Esophagus muscularis mucosa (tissue), 4 donors: ENCODE measurements at regions not wholly inside any gene's neighbourhood (a gene's known extent, or its start where the extent isn't known, plus 50 kb on each side); places are given as distances from the start of the nearest gene placed in this dataset.
"Not testable (repeated sequence)": the region's sequence is repeated elsewhere in the genome, so short reads cannot be mapped to it uniquely, and the experiment has no call there.

Source experiments
- DNase-seq: peaks from one replicate; pipeline ENCODE4 v3.0.0-alpha.2; 2017; ENCODE audit errors: extremely low spot score
- H3K27ac ChIP-seq, 4 donors: fragments of 200-600 bp; sonication (generic); replicated peaks in 1 of 4; 1 replicate in 3 of 4; 2 replicates in 1 of 4; pipeline ENCODE4 v1.5.1; 2016 to 2019; ENCODE audit warnings: mild to moderate bottlenecking in 1 of 4
- H3K27me3 ChIP-seq, 4 donors: fragments of 200-600 bp; sonication (generic); one replicate each; pipeline versions ENCODE4 v1.5.1 to v1.6.0; 2016 to 2019
- H3K36me3 ChIP-seq, 4 donors: fragments of 200-600 bp; sonication (generic); one replicate each; pipeline ENCODE4 v1.5.1; 2016 to 2019
- H3K4me1 ChIP-seq, 4 donors: fragments of 200-600 bp; sonication (generic); one replicate each; pipeline ENCODE4 v1.5.1; 2016 to 2019
- H3K4me3 ChIP-seq, 4 donors: fragments of 200-600 bp; sonication (generic); 1 replicate in 2 of 4; 2 replicates in 2 of 4; pipeline ENCODE4 v1.5.1; 2016 to 2019; ENCODE audit warnings: mild to moderate bottlenecking in 4 of 4, moderate library complexity in 1 of 4
- H3K9me3 ChIP-seq, 4 donors: fragments of 200-600 bp; sonication (generic); 1 replicate in 3 of 4; 2 replicates in 1 of 4; pipeline ENCODE4 v1.5.1; 2016 to 2019
- EP300 ChIP-seq: sonication (generic); formaldehyde crosslinking; IDR thresholded peaks from one replicate; pipeline ENCODE4 v1.6.1; 2017; ENCODE audit warnings: antibody characterized with exemption
- POLR2A ChIP-seq: fragments of 450-650 bp; IDR thresholded peaks from one replicate; pipeline ENCODE4 v1.6.1; 2017; ENCODE audit warnings: antibody characterized with exemption, moderate library complexity, mild to moderate bottlenecking, low read depth
- POLR2AphosphoS5 ChIP-seq, 2 donors: sonication (generic); formaldehyde crosslinking; IDR thresholded peaks; one replicate each; pipeline ENCODE4 v1.6.1; 2017; ENCODE audit warnings: antibody characterized with exemption in 2 of 2
- WGBS: methylation state at CpG from one replicate; pipeline ENCODE4 v1.1.5; 2018; 5-methylcytosine and 5-hydroxymethylcytosine counted together
- intact Hi-C: fragments of 100-400 bp; cut with DNase I; formaldehyde crosslinking; loops from one replicate; pipeline ENCODE4 v1.15.1; 2023
- TF ChIP-seq, protein P1 (sequence below), 3 experiments: fragments of 200-600 bp in 2 of 3; fragments of 450-650 bp in 1 of 3; sonication (generic) in 2 of 3; IDR thresholded peaks; one replicate each; pipeline ENCODE4 v1.5.1; 2017 to 2019; ENCODE audit warnings: antibody characterized with exemption in 3 of 3, mild to moderate bottlenecking in 2 of 3, moderate library complexity in 1 of 3

DNA sequence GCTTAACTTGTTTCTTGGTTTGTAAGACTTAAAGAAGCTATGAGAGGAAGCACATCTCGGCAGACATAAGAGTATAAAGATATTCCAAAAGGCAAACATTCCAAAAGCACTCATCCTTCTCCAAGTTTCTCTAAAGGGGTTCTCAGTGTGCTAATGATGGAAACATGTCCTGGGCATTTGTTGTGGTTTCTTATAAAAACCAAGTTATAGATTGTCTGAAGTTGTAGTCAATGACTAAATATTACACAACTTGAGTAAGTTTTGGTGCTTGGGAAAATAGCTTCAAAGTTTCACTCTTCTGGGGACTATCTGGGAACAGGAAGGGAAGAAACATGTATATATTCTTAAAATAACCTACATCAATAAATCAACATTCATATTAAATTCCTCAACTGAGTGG is 128.3 kb upstream of the TBX18 start:
- Histone ChIP-seq H3K9me3 (no peaks in the 10 kb centered on the region), H3K4me1 (no peaks in the 10 kb centered on the region), H3K27me3 (no peaks in the 10 kb centered on the region), H3K27ac (no peak overlapping the region), H3K4me3 (no peak overlapping the region), H3K36me3 (no peaks in the 10 kb centered on the region)
- intact Hi-C loops = no loop called here
- WGBS = 60% methylated on average over 1 of the region's 1 CpG
- TF ChIP-seq EP300 = no peak
- TF ChIP-seq, protein P1, sequence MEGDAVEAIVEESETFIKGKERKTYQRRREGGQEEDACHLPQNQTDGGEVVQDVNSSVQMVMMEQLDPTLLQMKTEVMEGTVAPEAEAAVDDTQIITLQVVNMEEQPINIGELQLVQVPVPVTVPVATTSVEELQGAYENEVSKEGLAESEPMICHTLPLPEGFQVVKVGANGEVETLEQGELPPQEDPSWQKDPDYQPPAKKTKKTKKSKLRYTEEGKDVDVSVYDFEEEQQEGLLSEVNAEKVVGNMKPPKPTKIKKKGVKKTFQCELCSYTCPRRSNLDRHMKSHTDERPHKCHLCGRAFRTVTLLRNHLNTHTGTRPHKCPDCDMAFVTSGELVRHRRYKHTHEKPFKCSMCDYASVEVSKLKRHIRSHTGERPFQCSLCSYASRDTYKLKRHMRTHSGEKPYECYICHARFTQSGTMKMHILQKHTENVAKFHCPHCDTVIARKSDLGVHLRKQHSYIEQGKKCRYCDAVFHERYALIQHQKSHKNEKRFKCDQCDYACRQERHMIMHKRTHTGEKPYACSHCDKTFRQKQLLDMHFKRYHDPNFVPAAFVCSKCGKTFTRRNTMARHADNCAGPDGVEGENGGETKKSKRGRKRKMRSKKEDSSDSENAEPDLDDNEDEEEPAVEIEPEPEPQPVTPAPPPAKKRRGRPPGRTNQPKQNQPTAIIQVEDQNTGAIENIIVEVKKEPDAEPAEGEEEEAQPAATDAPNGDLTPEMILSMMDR (IDR thresholded peaks at IDR 0.05) = no peak
- no peak for DNase-seq

GRCh38 chr6:84882768-84883766 is 118.7 kb upstream of the TBX18 start:
- no peaks in the 10 kb centered on the region for H3K9me3 ChIP-seq
- intact Hi-C loops = no loop called here
- no peaks in the 10 kb centered on the region for H3K36me3 ChIP-seq
- no peaks in the 10 kb centered on the region for H3K4me1 ChIP-seq
- no peak for DNase-seq
- WGBS = 80% methylated on average over 10 of the region's 10 CpGs
- no peak overlapping the region for H3K27ac ChIP-seq
- H3K27me3 ChIP-seq = no peaks in the 10 kb centered on the region
- TF ChIP-seq, protein P1 (IDR thresholded peaks at IDR 0.05) = no peak
- H3K4me3 ChIP-seq = no peak overlapping the region

- H3K4me3 ChIP-seq, H3K36me3 ChIP-seq, H3K9me3 ChIP-seq, intact Hi-C loops, H3K4me1 ChIP-seq, H3K27ac ChIP-seq, H3K27me3 ChIP-seq, DNase-seq: not testable (repeated sequence)
Observed at GRCh38 chr6:84879385-84879784, 115.0 kb upstream of the TBX18 start.

DNA sequence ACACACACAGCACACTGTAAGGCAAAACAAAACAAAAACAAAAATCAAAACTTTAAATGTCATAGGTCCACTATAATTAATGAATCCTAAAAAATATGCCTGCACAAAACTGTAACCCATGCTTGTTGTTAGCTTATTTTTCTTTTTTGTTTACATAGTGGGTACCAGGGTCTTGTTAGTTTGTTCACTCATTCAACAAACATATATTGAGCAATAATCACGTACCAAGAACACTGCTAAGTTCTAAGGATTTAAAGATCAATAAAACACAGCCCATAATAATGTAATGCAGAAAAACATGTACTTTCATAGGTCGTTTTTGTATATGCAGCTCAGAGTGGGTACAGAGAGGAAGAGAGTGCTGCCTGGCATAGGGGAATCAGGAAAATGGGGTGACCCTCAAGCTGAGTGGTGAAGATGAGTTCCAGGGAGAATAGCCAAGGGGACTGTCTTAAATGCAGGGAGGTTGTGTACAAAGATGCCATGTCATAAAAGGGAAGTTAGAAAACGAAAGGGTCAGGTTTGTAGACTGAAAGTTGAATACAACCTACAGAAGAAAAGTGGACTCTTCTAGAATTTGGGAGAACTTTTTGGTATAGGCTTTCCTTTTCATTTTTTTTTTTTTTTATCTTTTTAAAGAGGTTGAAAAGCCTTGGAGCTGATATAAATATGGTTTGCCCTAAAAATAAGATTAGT is 113.3 kb upstream of the TBX18 start:
- intact Hi-C loops = no loop called here
- H3K36me3 ChIP-seq = no peaks in the 10 kb centered on the region
- DNase-seq = no peak
- no peak overlapping the region for H3K4me3 ChIP-seq
- no peaks in the 10 kb centered on the region for H3K4me1 ChIP-seq
- no peaks in the 10 kb centered on the region for H3K27me3 ChIP-seq
- TF ChIP-seq POLR2A (no peak), EP300 (no peak), POLR2AphosphoS5 (IDR thresholded peaks at IDR 0.05) (no peak)
- TF ChIP-seq, protein P1 (IDR thresholded peaks at IDR 0.05) = no peak
- no peaks in the 10 kb centered on the region for H3K9me3 ChIP-seq
- no peak overlapping the region for H3K27ac ChIP-seq
- 65% methylated on average over 3 of the region's 3 CpGs for WGBS

DNA sequence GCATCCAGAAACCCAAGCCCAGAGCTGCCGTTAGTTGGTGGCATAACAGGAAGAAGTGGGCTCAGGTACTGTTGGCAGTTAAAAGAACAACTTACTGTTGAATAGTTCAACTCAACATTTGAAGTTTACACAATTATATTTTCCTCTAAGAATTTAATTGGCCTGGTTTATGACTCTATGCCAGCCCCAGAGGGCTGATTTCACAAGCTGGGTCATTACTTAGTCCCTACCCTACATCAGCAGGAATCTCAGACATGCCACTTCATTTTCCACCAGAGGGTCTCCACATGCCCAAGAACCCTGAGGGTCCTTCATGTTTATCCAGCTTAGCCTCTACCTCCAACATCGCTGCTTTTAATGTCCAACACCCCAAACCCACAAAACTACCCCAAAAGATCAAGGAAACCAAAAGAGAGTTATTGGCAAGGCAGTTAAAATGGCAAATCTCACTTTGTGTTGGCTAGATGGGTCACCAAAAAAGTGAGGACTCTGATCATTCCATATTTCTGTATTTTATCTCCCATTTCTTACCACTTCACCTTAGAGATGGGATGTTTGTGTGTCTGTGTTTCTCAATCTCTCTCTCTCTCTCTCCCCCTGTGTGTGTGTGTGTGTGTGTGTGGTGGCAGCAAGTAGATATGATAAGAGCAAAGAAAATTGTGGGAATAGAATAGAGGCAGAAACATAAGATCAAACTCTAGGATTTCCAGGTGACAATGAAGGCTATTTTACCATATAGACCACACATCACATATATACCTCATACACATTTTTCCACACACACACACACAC is 112.5 kb upstream of the TBX18 start:
- no peaks in the 10 kb centered on the region for H3K27me3 ChIP-seq
- WGBS = 84% methylated on average over 2 of the region's 2 CpGs
- no peak for TF ChIP-seq POLR2A
- no peak for TF ChIP-seq EP300
- TF ChIP-seq, protein P1 (IDR thresholded peaks at IDR 0.05) = no peak
- no peak for TF ChIP-seq POLR2AphosphoS5 (IDR thresholded peaks at IDR 0.05)
- no peak overlapping the region for H3K4me3 ChIP-seq
- H3K9me3 ChIP-seq = no peaks in the 10 kb centered on the region
- no peak overlapping the region for H3K27ac ChIP-seq
- no peaks in the 10 kb centered on the region for H3K4me1 ChIP-seq
- no peaks in the 10 kb centered on the region for H3K36me3 ChIP-seq
- intact Hi-C loops = no loop called here
- DNase-seq = no peak
